ENCODE measurements at regions not wholly inside any gene's neighbourhood (a gene's known extent, or its start where the extent isn't known, plus 50 kb on each side); places are given as distances from the start of the nearest gene placed in this dataset.

DNA sequence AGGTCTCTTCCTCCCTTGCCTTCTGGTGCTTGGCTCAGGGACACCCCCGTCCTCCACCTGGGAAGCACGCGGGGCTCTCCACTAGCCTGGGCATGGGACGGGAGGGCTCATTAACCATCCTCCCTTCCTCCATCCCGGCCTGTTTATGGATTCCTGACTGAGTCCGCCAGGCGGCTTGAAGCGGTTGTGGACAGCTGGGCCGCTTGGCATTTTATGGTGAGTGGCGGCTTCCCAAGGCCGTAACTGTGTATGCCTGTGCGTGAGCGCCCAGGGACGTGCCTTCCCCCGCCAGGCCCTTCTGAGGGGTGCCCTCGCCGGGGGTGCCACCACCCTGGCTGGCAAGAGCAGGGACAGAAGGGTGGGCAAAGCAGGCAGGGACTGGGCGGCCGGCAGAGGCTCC lies 202.8 kb downstream of the URI1 start:
- Histone ChIP-seq H3K9me3 (replicated peaks; ENCODE audit: control insufficient read depth, insufficient read depth, low read depth, low read length) (no peaks in the 10 kb centered on the region), H3K27me3 (ENCODE audit: control insufficient read depth in 2 of 2, insufficient read depth in 2 of 2, low read length in 2 of 2) (peaks cover 8 to 32% of the 10 kb centered on the region in 2 experiments; a peak in 3 of 5 replicates), H2AFZ (ENCODE audit: low read depth, low read length) (no peak overlapping the region), H3K4me1 (replicated peaks in 1 of 2; ENCODE audit: control insufficient read depth in 2 of 2, insufficient read depth in 2 of 2, low read length in 2 of 2) (no peaks in the 10 kb centered on the region), H3K4me3 (no peak overlapping the region), H3K9ac (ENCODE audit: insufficient read depth in 1 of 2, low read depth in 2 of 2, low read length in 2 of 2) (no peak overlapping the region), H3K4me2 (ENCODE audit: insufficient read depth, low read length) (no peak overlapping the region), H3K79me2 (ENCODE audit: control insufficient read depth, insufficient read depth, low read length) (no peaks in the 10 kb centered on the region), H3K9me1 (ENCODE audit: control insufficient read depth, insufficient read depth, low read length) (no peaks in the 10 kb centered on the region), H4K20me1 (replicated peaks; ENCODE audit: control insufficient read depth, insufficient read depth, low read length) (0 out of 2 replicates have a peak, but pooled peaks cover 3% of the 10 kb centered on the region), H3K36me3 (ENCODE audit: control insufficient read depth, insufficient read depth, low read length) (no peaks in the 10 kb centered on the region), H3K27ac (ENCODE audit: extremely low read depth, low read depth, low read length) (no peak overlapping the region)
- no peak for FAIRE-seq
- WGBS (ENCODE audit: insufficient coverage, low coverage, missing lambda C conversion rate) = under 1% methylated on average over 17 of the region's 19 CpGs
- no TSS peak for BruUV-seq (replicated peaks)
- ChIA-PET CTCF (ENCODE audit: low intra/inter-chr PET ratio) (no interaction called here), POLR2A (interaction anchor here (1.2 kb wide), 1 partner anchor 18 kb away, joined by 3 read pairs; no protein-coding TSS in a partner anchor)
- intact Hi-C loops (cut with micrococcal nuclease) = no loop called here
- no peak for ATAC-seq
- TF ChIP-seq LARP7 (IDR thresholded peaks at IDR 0.05) = no peak
- TF ChIP-seq PREB (CRISPR knock-in tag; IDR thresholded peaks at IDR 0.05) = no peak
- no peak for TF ChIP-seq OTX1 (CRISPR knock-in tag; IDR thresholded peaks at IDR 0.05)
- TF ChIP-seq ZNF707 (CRISPR knock-in tag; conservative IDR thresholded peaks at IDR 0.05) = no peak
- TF ChIP-seq STAG1 (CRISPR knock-in tag; IDR thresholded peaks at IDR 0.05; ENCODE audit: borderline replicate concordance) = no peak
- TF ChIP-seq PHF21A (IDR thresholded peaks at IDR 0.05; ENCODE audit: borderline replicate concordance, low read depth) = no peak
- TF ChIP-seq POU5F1 (IDR thresholded peaks at IDR 0.05; ENCODE audit: borderline replicate concordance, low read depth, low read length, partially characterized antibody) = no peak
- TF ChIP-seq ARID2 (IDR thresholded peaks at IDR 0.05) = no peak
- no peak for TF ChIP-seq ZNF354B (CRISPR knock-in tag; IDR thresholded peaks at IDR 0.05)
- no peak for TF ChIP-seq ZNF717 (CRISPR knock-in tag; IDR thresholded peaks at IDR 0.05)
- in situ Hi-C loops (cut with MboI) = no loop called here
- DNase-seq (ENCODE audit: extremely low read depth in 1 of 4, low spot score in 3 of 4) = no peak

All from K562 (cell line).